Hepatocyte (in vitro differentiated cells): ENCODE measurements at regions not wholly inside any gene's neighbourhood (a gene's known extent, or its start where the extent isn't known, plus 50 kb on each side); places are given as distances from the start of the nearest gene placed in this dataset.
"Not testable (repeated sequence)": the region's sequence is repeated elsewhere in the genome, so short reads cannot be mapped to it uniquely, and the experiment has no call there.

Experiments used
- EZH2 ChIP-seq: fragments of 200-600 bp; sonication (generic); IDR thresholded peaks from 2 replicates; pipeline ENCODE4 v1.6.1; 2016; ENCODE audit warnings: antibody characterized with exemption, mild to moderate bottlenecking, borderline replicate concordance
- EZH2phosphoT487 ChIP-seq: fragments of 200-600 bp; sonication (generic); IDR thresholded peaks from one replicate; pipeline ENCODE4 v1.6.1; 2018; ENCODE audit warnings: antibody characterized with exemption, mild to moderate bottlenecking, low read depth, moderate library complexity; ENCODE audit not compliant: unreplicated experiment, severe bottlenecking
- TF ChIP-seq, protein P1 (sequence below): fragments of 200-600 bp; sonication (generic); IDR thresholded peaks from 2 replicates; pipeline ENCODE4 v1.5.1; 2016; ENCODE audit warnings: antibody characterized with exemption, mild to moderate bottlenecking; ENCODE audit not compliant: poor library complexity

DNA sequence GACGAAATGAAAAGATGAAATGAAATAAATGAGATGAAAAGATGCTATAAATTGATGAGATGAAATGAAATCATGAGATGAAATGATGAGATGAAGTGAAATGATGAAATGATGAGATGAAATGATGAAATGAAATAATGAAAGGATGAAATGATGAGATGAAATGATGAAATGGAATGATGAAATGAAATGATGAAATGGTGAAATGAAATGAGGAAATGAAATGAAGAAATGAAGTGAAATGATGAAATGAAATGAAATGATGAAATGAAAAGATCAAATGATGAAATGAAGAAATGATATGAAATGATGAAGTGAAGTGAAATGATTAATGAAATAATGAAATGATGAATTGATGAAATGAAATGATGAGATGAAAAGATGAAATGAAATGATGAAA is 138.5 kb upstream of the ERV3-1 start:
- TF ChIP-seq, protein P1, sequence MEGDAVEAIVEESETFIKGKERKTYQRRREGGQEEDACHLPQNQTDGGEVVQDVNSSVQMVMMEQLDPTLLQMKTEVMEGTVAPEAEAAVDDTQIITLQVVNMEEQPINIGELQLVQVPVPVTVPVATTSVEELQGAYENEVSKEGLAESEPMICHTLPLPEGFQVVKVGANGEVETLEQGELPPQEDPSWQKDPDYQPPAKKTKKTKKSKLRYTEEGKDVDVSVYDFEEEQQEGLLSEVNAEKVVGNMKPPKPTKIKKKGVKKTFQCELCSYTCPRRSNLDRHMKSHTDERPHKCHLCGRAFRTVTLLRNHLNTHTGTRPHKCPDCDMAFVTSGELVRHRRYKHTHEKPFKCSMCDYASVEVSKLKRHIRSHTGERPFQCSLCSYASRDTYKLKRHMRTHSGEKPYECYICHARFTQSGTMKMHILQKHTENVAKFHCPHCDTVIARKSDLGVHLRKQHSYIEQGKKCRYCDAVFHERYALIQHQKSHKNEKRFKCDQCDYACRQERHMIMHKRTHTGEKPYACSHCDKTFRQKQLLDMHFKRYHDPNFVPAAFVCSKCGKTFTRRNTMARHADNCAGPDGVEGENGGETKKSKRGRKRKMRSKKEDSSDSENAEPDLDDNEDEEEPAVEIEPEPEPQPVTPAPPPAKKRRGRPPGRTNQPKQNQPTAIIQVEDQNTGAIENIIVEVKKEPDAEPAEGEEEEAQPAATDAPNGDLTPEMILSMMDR = not testable (repeated sequence)
- TF ChIP-seq EZH2, EZH2phosphoT487: not testable (repeated sequence)
